Left ventricle myocardium superior (tissue), 1 donor: ENCODE measurements at regions not wholly inside any gene's neighbourhood (a gene's known extent, or its start where the extent isn't known, plus 50 kb on each side); places are given as distances from the start of the nearest gene placed in this dataset.
"Not testable (repeated sequence)": the region's sequence is repeated elsewhere in the genome, so short reads cannot be mapped to it uniquely, and the experiment has no call there.

Experiments used
- ATAC-seq: fragments of 200-7000 bp; cut with Tn5 transposase; one replicate; pipeline ENCODE4 v1.9.1; 2020; ENCODE audit warnings: mild to moderate bottlenecking, moderate library complexity
- DNase-seq: peaks from one replicate; pipeline ENCODE4 v3.0.0-alpha.2; 2020
- intact Hi-C: fragments of 100-400 bp; cut with micrococcal nuclease; formaldehyde crosslinking; loops from one replicate; pipeline ENCODE4 v1.11.0; 2022
- donor health status: DM: no; HTN: yes; CAD: no; lungs with severe emphysema.

DNA sequence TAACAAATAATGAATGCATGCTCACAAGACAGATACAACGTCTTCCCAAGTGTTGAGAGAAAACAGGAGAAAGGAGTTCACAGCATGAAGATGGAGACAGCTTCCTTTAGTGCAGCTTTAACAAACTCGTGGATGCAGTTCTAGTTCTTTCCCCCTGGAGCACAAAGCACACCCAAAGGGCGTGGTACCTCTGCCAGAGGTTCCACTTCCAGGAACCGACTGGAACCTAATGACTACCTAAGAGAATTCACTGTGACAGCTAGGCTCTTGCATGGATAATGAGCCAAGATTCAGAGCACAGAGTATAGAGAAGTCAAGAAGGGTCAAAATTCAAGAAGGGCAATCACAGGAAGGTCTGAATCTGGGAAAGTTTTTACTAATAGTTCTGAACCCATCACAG lies 673.2 kb downstream of the XPNPEP1 start:
- DNase-seq, result no peak
- intact Hi-C loops, result no loop called here
- ATAC-seq, result no peak

GRCh38 chr10:109247814-109248213 lies 675.5 kb downstream of the XPNPEP1 start:
- no peak for DNase-seq
- intact Hi-C loops, result no loop called here
- no peak for ATAC-seq

DNA sequence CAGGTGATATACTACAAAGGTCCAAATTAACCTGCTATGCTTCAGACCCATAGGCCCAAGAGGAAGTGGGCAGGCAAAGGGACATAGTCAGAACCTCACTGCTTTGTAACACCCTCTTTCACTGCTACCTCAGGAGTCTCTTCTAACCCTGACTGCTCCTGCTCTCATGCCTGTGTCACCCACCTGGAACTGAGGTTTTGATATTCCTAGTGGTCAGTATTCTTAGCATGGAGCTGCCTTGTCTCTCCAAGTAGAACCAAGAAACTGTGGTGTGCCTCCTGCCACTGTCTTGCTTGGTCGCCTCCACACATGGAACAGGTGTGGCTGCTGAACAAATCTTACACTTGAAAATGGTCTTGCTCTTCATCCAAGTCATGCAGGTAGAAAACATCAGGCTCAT lies 677.5 kb downstream of the XPNPEP1 start:
- no peak for DNase-seq
- ATAC-seq, result no peak
- intact Hi-C loops, result no loop called here

- ATAC-seq, result no peak
- intact Hi-C loops, result no loop called here
- DNase-seq, result no peak
Observed at GRCh38 chr10:109239371-109239770, 683.9 kb downstream of the XPNPEP1 start.

DNA sequence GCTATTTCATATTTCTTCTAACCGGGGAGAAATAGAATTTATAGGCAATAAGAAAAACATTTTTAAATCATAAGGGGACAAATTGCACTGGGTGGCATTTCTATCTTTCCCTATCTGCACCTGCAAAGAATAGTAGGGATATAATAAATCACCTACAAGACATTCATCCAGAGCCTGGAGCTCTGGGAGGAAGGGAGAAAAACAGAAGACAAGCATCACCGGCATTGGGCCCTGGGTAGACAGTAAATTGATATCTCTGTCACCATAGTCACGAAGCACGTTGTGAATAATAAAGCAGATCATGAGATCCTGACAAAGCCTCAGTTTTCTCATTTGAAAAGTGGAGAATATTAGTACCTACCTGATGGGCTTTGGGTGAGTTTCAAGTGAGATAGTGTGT lies 685.6 kb downstream of the XPNPEP1 start:
- DNase-seq (no peak), ATAC-seq (no peak)
- intact Hi-C loops, result no loop called here

DNA sequence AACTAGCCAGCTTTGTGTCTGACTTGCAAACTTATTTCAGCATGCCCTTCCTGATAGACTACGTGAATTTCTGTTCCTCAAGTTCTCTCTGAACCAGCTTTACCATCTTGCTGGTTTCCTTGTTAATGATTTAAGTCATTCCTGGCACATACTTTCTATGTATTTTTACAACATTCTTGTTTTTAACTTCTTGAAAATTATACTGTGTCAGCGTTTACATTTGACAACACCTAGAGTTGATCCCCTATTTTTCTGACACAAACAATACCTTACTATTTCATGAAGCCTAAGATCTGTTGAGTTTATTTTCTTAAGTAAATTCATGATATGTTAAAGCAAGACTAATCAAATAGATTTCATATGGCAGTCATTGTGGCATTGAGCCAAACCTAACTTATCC lies 686.3 kb downstream of the XPNPEP1 start:
- DNase-seq, result no peak
- intact Hi-C loops, result no loop called here
- ATAC-seq, result no peak

DNA sequence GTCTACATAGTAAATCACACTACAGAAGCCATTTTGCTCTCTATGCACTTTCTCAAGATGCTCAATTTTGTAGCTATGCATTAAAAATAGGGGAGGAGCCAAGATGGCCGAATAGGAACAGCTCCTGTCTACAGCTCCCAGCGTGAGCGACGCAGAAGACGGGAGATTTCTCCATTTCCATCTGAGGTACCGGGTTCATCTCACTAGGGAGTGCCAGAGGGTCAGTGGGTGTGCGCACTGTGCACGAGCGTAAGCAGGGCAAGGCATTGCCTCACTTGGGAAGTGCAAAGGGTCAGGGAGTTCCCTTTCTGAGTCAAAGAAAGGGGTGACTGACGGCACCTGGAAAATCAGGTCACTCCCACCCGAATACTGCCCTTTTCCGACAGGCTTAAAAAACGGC lies 699.8 kb downstream of the XPNPEP1 start:
- ATAC-seq, intact Hi-C loops, DNase-seq: not testable (repeated sequence)

- ATAC-seq (no peak), DNase-seq (no peak)
- intact Hi-C loops, result no loop called here
Observed at GRCh38 chr10:109219935-109220605, 703.2 kb downstream of the XPNPEP1 start.

- DNase-seq, result no peak
Observed at GRCh38 chr10:109218207-109218606, 705.1 kb downstream of the XPNPEP1 start.

DNA sequence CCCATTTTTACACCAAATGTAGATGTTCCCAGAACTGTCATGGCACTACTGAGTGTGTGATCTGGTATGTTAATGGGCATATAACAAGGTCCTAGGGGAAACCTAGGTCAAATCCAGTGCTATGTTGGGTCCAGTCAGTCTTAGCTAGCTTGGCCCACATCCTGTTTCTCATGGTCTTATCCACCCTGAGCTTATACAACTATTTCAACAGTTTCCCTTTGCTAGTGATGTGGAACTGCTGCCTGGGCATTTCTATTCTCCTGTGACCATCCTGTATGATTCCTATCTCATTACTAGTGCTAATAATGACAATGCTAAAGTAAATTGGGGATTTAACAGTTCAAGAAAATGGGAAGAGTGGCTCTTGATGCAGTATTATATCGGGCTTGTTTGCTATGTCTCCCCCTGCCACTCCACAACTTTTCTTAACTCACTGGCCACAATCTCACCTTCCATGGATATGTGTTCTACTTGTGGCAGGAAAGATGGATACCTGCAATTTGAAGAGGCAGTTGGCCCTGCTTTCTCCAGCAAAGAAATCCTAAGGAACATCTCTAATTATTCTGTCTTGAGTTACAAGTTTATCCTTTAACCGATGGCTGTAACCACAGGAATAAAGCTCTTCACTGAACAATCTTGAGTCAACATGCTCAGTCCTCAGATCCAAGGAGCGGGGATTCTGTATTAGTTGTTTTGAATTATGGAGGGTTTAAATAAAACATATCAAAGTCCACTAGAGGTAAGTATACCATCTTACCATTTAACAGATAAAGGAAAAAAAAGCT lies 707.8 kb downstream of the XPNPEP1 start:
- DNase-seq, result no peak
- intact Hi-C loops, result no loop called here
- no peak for ATAC-seq

More at GRCh38 chr10:109218207-109218606, 705.1 kb downstream of the XPNPEP1 start:
- intact Hi-C loops, result no loop called here
- ATAC-seq, result no peak

GRCh38 chr10:109214891-109215290 lies 708.4 kb downstream of the XPNPEP1 start:
- ATAC-seq, DNase-seq, intact Hi-C loops: not testable (repeated sequence)

DNA sequence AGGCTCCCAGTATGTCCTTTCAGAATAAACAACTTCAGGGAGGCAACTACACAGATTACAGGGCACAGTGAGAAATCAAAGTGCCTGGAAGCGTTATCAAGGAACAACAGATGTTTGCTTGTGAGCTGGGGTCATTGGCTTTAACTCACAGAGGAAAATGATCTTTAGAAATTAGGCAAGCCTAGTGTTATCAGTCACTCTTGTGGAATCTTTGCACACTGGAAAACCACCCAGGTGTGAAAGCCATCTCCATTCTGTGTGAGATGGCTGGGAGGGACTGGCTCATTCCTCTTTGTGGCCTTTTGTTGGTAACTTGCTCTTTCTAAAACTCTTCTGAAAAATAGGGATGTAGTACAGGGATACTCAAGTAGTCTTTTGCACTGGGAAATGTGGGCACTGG lies 716.0 kb downstream of the XPNPEP1 start:
- DNase-seq (no peak), ATAC-seq (no peak)
- intact Hi-C loops, result no loop called here

DNA sequence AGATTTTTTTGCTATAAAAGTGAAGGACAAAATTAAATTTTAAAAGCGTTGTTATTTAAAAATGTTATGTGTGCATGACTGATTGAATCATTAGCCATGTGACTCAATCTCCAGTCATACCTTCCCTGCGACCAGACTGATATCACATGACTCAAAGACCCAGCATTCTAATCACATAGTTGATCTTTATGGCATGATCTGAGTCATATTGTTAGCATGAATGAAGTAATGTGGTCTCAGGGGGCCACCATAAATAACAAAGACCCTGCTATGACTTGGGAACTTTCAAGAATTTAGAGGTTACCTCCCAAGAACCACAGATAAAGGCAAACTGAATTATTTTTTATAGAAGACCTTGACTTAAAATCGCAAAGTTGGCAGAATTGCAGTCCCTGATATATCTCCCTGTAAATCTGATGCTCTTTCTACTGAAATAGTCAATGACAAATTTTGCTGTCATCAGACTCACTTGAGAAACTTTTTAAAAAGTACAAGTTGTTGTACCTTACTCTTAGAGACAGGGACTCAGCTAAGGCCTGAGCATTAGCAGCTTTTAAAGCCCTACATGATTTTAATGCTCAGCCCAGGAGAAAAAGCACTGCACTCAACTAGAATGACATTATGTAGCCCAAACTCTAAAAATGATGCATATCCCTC lies 717.3 kb downstream of the XPNPEP1 start:
- ATAC-seq (no peak), DNase-seq (no peak)

DNA sequence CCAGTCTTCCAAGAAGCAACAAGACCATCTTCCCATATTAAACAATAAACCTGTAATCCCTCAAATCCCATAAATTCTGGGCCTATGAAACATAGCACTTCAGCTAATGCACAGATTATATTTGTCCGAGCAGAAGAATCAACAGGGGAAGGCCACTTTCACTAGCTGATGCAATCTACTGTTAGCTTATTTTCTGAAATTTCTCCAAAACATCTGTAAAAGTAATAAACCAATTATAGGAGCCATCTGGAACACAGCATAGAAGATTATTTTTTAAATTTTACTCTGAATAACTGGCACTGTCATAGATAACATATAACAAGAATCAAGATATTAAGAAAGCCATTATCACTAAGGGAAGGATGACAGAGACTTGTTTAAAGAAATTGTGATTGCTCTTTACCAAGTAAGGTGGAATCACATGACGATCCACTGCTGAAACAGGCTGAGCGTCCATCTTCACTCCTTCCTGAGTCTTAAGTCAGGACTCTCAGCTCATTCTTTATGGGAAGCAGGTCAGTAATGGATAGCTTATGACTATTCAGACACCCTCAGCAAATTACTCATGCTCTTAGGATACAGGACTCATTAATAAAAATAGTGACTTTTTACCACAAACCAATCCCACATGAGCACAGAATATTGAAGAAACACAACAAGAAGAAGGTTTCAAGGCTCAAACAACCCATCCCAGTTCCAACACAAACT lies 719.5 kb downstream of the XPNPEP1 start:
- DNase-seq, result no peak
- no peak for ATAC-seq
- intact Hi-C loops, result no loop called here

More for the DNA sequence above, 717.3 kb downstream of the XPNPEP1 start:
- intact Hi-C loops, result no loop called here

DNA sequence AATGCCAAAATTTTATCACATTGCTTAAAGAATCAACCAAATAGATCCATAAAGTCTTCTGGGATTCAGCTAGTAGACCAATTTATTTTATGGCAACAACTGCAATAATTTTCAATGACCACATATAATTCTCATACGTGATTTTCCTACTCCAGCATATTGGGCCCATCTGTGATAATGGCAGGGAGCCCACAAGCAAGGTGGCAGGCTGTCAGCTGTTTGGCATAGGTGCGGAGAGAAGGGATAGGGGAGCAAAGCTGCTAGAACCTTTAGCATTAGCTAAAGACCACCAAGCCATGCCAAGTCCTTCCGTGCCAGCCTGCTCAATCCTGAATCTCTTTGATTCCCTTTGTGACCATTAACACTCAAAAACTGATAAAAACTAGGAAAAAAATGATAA lies 721.2 kb downstream of the XPNPEP1 start:
- intact Hi-C loops, result no loop called here
- DNase-seq (no peak), ATAC-seq (no peak)

DNA sequence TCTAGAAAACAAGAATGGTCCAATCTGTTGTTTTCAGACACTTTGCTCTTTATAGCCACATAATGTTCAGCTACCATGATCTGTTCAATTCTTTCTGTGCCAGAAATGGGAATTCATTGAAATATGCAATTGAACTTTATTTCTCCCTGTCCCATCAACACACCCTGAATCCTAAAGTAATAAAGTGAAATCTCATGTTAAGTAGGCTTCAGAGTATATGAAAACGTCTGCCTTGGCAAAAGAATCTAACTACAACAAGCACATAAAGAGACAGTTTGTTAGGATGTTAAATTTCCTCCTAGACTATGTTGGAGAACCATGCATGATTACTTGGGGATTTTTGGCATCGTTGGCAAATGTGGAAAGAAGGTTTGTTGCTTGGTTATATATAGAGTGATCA lies 722.7 kb downstream of the XPNPEP1 start:
- intact Hi-C loops, result no loop called here
- ATAC-seq (no peak), DNase-seq (no peak)

DNA sequence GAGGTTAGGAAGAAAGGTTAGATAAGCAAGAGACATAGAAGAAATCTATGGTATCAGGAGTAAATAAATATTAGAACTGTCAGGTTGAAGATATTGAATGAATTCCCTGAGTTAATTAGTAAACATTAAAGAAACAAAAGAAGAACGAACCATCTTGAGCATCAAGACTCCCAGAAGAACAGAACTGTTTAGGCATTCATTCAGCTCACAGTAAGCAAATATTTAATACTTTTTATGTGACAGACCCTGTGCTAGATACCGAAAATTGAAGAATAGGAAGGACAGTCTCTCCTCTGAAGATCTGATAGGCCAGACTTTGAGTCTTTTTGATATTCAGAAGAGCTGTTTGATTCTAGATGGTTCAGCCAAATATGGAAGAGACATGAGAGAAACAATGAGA lies 731.5 kb downstream of the XPNPEP1 start:
- ATAC-seq (no peak), DNase-seq (no peak)
- intact Hi-C loops, result no loop called here

DNA sequence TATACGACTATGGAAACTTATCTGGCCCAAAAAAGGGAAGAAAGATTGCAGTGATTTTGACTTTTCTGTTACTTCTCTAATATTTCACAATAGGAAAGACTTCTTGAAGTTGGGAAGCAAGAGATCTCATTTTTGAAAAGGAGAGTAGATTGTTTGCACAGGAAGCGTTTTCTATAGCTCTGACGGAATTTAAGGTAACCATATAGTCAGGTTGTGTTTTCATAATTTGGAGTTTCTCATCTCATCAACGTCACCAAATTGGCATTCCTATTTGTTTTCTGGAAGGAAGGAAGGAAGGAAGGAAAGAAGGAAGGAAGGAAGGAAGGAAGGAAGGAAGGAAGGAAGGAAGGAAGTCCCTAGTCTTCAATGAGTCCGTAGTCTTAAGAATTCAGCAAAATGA lies 732.0 kb downstream of the XPNPEP1 start:
- no peak for DNase-seq
- intact Hi-C loops, result no loop called here
- no peak for ATAC-seq

GRCh38 chr10:109187677-109188076 lies 735.6 kb downstream of the XPNPEP1 start:
- intact Hi-C loops, result no loop called here
- no peak for ATAC-seq
- DNase-seq, result no peak

DNA sequence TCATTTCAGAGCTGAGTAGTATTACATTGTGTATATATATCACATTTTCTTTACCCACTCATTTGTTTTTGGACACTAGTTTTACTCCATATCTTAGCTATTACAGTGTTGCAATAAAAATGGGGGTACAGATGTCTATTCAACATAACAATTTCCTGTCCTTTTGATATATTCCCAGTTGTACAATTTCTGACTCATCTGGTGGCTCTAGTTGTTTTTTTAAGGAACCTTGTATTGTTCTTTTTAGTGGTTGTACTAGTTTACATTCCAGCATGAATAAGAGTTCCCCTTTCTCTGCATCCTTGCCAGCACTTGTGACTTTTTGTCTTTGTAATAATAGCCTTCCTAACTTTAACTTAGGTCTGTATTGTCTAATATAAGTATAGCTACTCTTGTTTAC lies 739.9 kb downstream of the XPNPEP1 start:
- intact Hi-C loops, result no loop called here
- DNase-seq (no peak), ATAC-seq (no peak)
